DMS 273 (cell line): ENCODE measurements at regions not wholly inside any gene's neighbourhood (a gene's known extent, or its start where the extent isn't known, plus 50 kb on each side); places are given as distances from the start of the nearest gene placed in this dataset.

Experiments used
- DNase-seq: peaks from one replicate; lab custom pipeline; 2025; ENCODE audit not compliant: unreplicated experiment; lab: John Stamatoyannopoulos, UW

- DNase-seq: no peak
Measured at GRCh38 chr2:35033748-35034147, 1321.8 kb upstream of the CRIM1 start.

DNA sequence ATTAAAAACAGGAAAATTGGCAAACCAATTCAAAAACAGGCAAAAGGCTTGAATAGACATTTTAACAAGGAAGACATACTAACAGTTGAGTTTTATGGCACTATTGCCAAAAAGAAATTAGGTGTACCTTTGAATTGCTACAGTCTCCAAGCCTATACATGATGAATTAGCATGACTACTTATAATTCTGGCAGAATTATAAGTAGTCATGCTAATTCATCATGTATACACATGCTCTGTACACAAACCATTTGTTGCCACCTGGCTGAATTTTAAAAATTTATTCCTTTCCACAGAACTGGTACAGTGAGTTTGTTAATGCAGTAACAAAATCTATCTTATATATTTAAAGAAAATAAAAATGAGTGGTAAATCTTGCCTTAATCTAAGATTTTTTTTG lies 1332.0 kb upstream of the CRIM1 start:
- no peak for DNase-seq

DNA sequence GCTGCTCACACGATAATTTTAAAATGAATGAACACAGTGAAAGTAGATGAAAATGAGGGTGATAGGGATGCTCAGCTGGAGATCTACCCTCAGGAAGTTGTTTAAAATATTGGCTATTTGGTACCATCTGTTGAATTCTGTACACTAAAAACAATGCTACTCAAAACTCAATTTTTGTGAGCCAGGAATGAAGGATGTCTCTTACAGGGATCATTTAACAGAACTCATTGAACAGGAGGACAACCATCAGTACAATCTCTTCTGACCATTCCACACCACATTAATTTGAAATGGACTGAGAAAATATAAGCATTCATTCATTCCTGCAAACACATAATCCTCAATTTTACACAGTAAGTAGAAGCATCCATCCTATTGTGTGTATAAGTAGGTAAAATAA lies 1355.1 kb upstream of the CRIM1 start:
- no peak for DNase-seq

- DNase-seq: no peak
Measured at GRCh38 chr2:34998741-34999140, 1356.8 kb upstream of the CRIM1 start.

- no peak for DNase-seq
Measured at GRCh38 chr2:34997779-34998178, 1357.8 kb upstream of the CRIM1 start.

GRCh38 chr2:34995196-34995595 lies 1360.4 kb upstream of the CRIM1 start:
- no peak for DNase-seq

DNA sequence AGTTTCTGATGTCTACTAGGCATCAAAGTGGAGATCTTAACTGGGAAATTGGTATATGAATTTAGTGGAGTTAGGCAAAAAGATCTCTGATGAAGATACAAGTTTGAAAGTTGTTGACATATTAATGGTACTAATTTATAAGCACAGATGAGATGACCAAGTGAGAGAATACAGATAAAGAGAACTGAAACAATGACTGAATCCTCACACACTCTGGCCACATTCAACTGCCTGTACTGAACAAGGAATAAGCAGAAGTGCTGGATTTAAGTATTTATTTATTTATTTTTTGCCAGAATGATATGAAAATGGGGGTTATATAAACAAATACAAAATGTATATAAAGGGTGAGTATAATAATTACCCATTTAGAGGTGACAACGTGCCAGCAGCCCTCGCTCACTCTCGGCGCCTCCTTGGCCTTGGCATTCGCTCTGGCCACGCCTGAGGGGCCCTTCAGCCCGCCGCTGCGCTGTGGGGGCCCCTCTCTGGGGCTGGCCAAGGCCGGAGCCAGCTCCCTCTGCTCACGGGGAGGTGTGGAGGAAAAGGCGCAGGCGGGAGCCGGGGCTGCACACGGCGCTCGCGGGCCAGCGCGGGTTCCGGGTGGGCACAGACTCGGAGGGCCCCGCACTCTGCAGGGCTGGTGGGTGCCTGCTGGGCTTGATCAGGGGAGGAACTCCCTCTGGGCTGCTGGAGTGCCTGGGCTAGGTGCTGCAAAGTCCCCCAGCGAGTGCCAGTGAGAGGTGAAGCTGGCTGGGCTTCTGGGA lies 1363.9 kb upstream of the CRIM1 start:
- DNase-seq: no peak

DNA sequence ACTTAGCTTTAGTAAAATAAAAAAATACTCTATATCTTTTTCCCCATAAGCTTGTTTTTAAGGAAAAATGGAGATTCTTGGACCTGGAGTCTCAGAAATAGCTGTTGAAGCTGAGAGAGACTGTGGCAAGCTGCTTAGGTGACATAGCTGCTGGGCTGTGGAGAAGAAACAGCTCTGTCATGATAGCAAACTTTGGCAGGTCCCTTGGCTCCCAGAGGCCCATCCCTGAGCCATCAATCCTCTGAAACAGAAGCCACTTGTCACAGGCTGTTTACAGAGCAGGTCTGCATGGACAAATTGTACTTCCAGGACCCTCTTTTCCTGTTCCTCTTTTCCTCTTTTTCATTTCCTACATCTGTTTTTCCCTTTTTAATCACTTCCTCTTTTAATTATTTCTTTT lies 1370.1 kb upstream of the CRIM1 start:
- no peak for DNase-seq

- DNase-seq: no peak
Measured at GRCh38 chr2:34980689-34981088, 1374.9 kb upstream of the CRIM1 start.

- DNase-seq: no peak
Measured at GRCh38 chr2:34979148-34979547, 1376.4 kb upstream of the CRIM1 start.

DNA sequence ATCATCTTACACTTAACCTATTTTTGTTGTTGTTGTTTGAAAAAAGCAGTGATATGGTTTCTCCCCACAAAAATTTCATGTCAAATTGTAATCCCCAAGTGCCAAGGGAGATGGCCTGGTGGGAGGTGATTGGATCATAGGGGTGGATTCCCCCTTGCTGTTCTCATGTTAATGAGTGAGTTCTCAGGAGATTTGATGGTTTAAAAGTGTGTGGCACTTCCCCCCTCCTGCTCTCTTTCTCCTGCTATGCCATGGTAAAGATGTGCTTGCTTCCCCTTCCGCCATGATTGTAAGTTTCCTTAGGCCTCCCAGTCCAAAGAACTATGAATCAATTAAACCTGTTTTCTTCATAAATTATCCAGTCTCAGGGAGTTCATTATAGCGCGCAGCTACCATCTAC lies 1362.7 kb upstream of the FAM98A start:
- DNase-seq: no peak

DNA sequence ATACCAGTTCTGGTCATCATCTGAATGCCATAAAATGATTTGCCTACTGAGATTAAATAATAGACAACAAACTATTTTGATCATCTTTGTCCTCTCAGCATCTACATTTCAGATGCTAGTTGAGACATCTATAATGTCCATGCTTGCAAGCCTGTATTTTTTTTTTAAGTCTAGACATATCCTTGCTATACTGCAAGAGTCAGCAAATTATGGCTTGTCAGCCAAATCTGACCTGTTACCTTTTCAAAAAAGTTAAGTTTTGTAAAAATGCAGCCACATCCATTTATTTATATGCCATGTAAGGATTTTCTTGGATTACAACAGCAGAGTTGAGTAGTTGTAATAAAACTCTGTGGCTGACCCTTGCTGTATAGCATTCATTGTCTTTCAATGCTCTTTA lies 1355.7 kb upstream of the FAM98A start:
- no peak for DNase-seq

DNA sequence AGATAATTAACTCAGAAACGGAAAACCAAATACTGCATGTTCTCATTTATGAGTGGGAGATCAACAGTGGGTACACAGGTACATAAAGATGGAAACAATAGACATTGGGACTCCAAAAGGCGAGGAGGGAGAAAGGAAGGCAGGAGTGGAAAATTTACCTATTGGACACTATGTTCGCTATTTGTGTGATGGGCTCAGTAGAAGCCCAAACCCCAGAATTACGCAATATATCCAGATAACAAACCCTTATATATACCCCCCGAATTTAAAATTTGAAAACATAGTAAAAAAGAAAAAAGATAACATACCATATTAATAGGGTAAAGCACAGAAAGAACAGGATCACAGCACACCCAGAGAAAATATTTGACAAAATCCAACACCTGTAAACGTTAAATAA lies 1351.7 kb upstream of the FAM98A start:
- DNase-seq: no peak

DNA sequence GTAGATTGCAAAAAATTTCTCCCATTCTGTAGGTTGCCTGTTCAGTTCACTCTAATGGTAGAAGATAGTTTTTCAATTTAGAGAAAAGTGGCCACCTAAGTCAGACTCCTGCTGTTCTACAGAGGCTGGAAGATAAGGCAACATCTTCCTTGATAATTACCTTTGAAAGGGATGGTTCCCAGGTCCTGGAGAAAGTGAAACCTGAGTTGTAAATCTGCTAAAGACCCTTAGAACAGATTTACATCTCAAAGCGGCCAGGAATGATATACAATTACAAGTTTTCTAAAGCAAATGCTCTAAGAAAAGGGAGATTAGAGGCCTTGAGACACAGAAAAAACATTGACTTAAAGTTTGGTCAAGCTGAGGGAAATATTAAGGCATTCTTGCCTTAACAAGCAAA lies 1350.2 kb upstream of the FAM98A start:
- DNase-seq: no peak

GRCh38 chr2:34936089-34936488 lies 1337.0 kb upstream of the FAM98A start:
- peak; percentile 0 for DNase-seq

DNA sequence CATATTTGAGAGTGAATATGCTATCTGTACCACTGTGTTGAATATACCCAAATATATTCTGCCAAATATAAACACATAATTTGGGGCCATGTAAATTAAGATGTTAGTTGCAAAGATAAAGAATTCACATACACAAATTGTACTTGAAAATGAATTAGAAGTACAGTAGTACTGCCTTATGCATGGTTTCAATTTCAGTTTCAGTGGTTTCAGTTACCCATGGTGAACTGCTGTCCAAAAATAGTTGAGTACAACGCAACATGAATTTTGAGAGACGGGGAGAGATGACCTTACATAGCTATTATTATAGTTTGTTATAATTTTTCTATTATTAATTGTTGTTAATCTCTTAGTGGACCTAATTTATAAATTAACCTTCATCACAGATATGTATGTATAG lies 1313.0 kb upstream of the FAM98A start:
- no peak for DNase-seq

GRCh38 chr2:34909992-34910705 lies 1311.0 kb upstream of the FAM98A start:
- DNase-seq: no peak

- DNase-seq: no peak
Measured at GRCh38 chr2:34907812-34908211, 1308.7 kb upstream of the FAM98A start.

DNA sequence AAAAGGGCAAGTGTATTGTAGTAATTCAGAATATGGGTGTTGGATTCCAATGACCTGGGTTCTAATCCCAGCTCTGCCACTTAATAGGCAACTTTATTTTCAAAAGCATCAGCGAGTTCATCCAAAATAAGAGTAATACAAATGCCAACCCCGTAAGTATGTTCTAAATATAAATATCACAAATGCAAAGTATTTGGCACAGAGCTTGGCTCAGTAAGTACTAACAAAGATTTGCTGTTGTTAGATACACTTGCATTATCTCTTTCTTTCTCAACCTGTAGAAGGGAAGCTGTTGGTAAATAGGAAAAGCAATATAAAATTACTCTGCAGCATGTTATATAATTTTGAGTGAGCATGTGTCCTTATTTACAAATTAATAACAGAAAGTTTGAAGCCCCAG lies 1302.6 kb upstream of the FAM98A start:
- DNase-seq: no peak

DNA sequence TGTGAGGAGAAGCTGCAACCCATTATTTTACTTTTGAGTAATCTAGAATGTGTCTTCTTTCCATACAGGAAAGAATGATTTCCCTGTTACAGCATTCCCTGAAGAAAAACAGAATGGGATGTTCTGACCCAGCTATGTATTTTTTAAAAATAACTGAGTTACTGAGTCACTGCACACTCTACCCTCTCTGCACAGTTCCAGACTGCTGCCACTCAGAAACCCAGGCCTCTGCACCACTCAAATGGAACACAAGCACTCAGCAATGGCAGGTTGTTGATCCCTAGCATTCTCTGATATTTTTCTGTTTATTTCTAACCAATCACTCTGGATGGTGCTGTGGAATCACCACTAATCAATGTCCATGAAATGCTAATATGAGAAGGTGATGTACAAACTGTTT lies 1300.0 kb upstream of the FAM98A start:
- no peak for DNase-seq

DNA sequence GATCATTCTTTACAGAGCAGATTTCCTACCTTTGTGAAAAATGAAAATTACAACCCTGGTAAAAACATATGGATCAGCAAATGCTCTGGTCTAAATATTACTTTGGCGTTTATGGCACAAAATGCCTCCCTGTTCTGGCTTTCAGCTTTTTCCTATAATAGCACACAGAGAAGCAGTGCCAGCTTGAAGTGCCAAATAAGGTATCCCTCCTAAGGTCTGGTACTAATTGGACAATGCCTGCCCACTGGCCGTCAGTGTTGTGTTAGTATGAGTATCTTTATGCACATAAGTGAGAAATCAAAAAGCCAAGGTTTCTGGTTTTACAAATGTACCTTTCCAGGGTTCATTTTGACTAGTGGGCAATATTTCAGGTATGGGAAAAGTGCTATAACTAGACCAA lies 1293.7 kb upstream of the FAM98A start:
- DNase-seq: no peak

DNA sequence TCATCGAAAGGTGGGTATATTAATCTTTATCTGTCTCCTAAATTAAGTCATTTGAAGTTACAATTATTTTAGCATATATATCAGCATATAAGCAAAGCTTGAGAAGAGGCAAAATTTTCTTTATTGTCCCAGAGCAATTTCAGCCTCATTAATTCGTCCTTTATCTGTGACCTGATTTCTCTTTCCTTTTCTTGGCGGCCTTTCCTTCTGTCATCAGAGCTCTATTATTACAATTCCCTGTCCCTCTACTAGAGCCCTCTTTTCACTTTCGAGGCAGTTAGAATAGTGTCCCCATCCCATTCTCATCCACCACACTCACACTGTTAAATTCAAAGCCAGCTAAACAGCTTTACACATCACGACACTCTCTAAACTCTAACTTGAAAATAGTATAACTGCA lies 1293.2 kb upstream of the FAM98A start:
- DNase-seq: no peak
